Liver (tissue), 3 donors: ENCODE measurements at regions not wholly inside any gene's neighbourhood (a gene's known extent, or its start where the extent isn't known, plus 50 kb on each side); places are given as distances from the start of the nearest gene placed in this dataset.
"Not testable (repeated sequence)": the region's sequence is repeated elsewhere in the genome, so short reads cannot be mapped to it uniquely, and the experiment has no call there.

ENCODE experiments used
- ATF3 ChIP-seq: IDR thresholded peaks from 2 replicates; pipeline ENCODE4 v1.6.1; 2016; ENCODE audit warnings: antibody characterized with exemption
- CTCF ChIP-seq: fragments of 150-350 bp; IDR thresholded peaks from 2 replicates; pipeline ENCODE4 v1.5.1; 2017; ENCODE audit warnings: improper control_type of control experiment, low read depth, low read length; ENCODE audit not compliant: missing input control
- JUND ChIP-seq, 2 donors: IDR thresholded peaks; 2 replicates each; pipeline ENCODE4 v1.6.1; 2016; ENCODE audit warnings: antibody characterized with exemption in 2 of 2
- RAD21 ChIP-seq, 2 donors: IDR thresholded peaks; 2 replicates each; pipeline ENCODE4 v1.6.1; 2016; ENCODE audit warnings: antibody characterized with exemption in 2 of 2, mild to moderate bottlenecking in 2 of 2
- REST ChIP-seq: IDR thresholded peaks from 2 replicates; pipeline ENCODE4 v1.6.1; 2016; ENCODE audit warnings: antibody characterized with exemption, mild to moderate bottlenecking
- YY1 ChIP-seq: IDR thresholded peaks from 2 replicates; pipeline ENCODE4 v1.6.1; 2016; ENCODE audit warnings: antibody characterized with exemption, mild to moderate bottlenecking
- donor health status: healthy.
- donor health status: healthy.

GRCh38 chr5:20735715-20736114 lies 747.7 kb upstream of the CDH18 start:
- not testable (repeated sequence) for TF ChIP-seq CTCF; ATF3; YY1; RAD21 (IDR thresholded peaks at IDR 0.05); REST; JUND (IDR thresholded peaks at IDR 0.05)
